Mesenchymal stem cell (in vitro differentiated cells and primary cell): ENCODE measurements at regions not wholly inside any gene's neighbourhood (a gene's known extent, or its start where the extent isn't known, plus 50 kb on each side); places are given as distances from the start of the nearest gene placed in this dataset.

ENCODE experiments used
- DNase-seq: peaks from one replicate; pipeline ENCODE4 v3.0.0-alpha.2; 2013
- H2AFZ ChIP-seq: one replicate; pipeline ENCODE4 v1.6.1; 2013; ENCODE audit warnings: low read depth, mild to moderate bottlenecking, control low read depth, inconsistent platforms, low read length, moderate library complexity
- H2AK5ac ChIP-seq: 2 replicates; pipeline ENCODE4 v1.6.1; 2013; ENCODE audit warnings: low read length, moderate library complexity, mild to moderate bottlenecking, inconsistent platforms; ENCODE audit not compliant: severe bottlenecking
- H2BK120ac ChIP-seq: one replicate; pipeline ENCODE4 v1.6.1; 2013; ENCODE audit warnings: low read depth, mild to moderate bottlenecking, inconsistent platforms, low read length, moderate library complexity
- H2BK12ac ChIP-seq, 2 experiments: one replicate each; pipeline ENCODE4 v1.6.1; 2013; ENCODE audit warnings: inconsistent platforms in 2 of 2, low read length in 2 of 2, mild to moderate bottlenecking in 2 of 2, moderate library complexity in 2 of 2, control low read depth in 1 of 2
- H2BK15ac ChIP-seq: one replicate; pipeline ENCODE4 v1.6.1; 2013; ENCODE audit warnings: mild to moderate bottlenecking, low read depth, inconsistent platforms; ENCODE audit not compliant: poor library complexity, severe bottlenecking
- H2BK5ac ChIP-seq: 2 replicates; pipeline ENCODE4 v1.6.1; 2013; ENCODE audit warnings: low read depth, mild to moderate bottlenecking, low read length, control low read depth, inconsistent platforms; ENCODE audit not compliant: poor library complexity, severe bottlenecking
- H3K14ac ChIP-seq, 2 experiments: one replicate each; pipeline ENCODE4 v1.6.1; 2013; ENCODE audit warnings: inconsistent platforms in 2 of 2, low read length in 2 of 2, control low read depth in 1 of 2, mild to moderate bottlenecking in 1 of 2, moderate library complexity in 1 of 2
- H3K18ac ChIP-seq, 2 experiments: one replicate each; pipeline ENCODE4 v1.6.1; 2013; ENCODE audit warnings: inconsistent platforms in 2 of 2, low read length in 2 of 2, control low read depth in 1 of 2, low read depth in 1 of 2, mild to moderate bottlenecking in 1 of 2
- H3K23ac ChIP-seq, 2 experiments: one replicate each; pipeline ENCODE4 v1.6.1; 2013; ENCODE audit warnings: inconsistent platforms in 2 of 2, low read length in 2 of 2, mild to moderate bottlenecking in 2 of 2, moderate library complexity in 2 of 2, control low read depth in 1 of 2
- H3K27ac ChIP-seq: 2 replicates; pipeline ENCODE4 v1.5.1; 2013; ENCODE audit warnings: mild to moderate bottlenecking, moderate library complexity, low read length, control low read depth, inconsistent platforms; ENCODE audit not compliant: poor library complexity, severe bottlenecking
- H3K27me3 ChIP-seq, 2 experiments: 2 replicates each; pipeline versions ENCODE4 v1.6.1 to v1.7.0; 2013; ENCODE audit warnings: low read length in 2 of 2, mild to moderate bottlenecking in 2 of 2, moderate library complexity in 2 of 2, control low read depth in 1 of 2, inconsistent platforms in 1 of 2; ENCODE audit not compliant: control insufficient read depth in 1 of 2, insufficient read depth in 1 of 2
- H3K36me3 ChIP-seq, 2 experiments: 2 replicates each; pipeline versions ENCODE4 v1.6.1 to v1.7.0; 2013; ENCODE audit warnings: low read length in 2 of 2, control low read depth in 1 of 2, inconsistent platforms in 1 of 2, low read depth in 1 of 2, mild to moderate bottlenecking in 1 of 2; ENCODE audit not compliant: insufficient read depth in 2 of 2, control insufficient read depth in 1 of 2
- H3K4ac ChIP-seq, 2 experiments: one replicate each; pipeline ENCODE4 v1.6.1; 2013; ENCODE audit warnings: inconsistent platforms in 2 of 2, low read length in 2 of 2, mild to moderate bottlenecking in 2 of 2, moderate library complexity in 2 of 2, control low read depth in 1 of 2, low read depth in 1 of 2
- H3K4me1 ChIP-seq: 2 replicates; pipeline ENCODE4 v1.6.1; 2013; ENCODE audit warnings: low read depth, low read length, control low read depth; ENCODE audit not compliant: control insufficient read depth, insufficient read depth
- H3K4me2 ChIP-seq: 2 replicates; pipeline ENCODE4 v1.6.1; 2013; ENCODE audit warnings: low read length, mild to moderate bottlenecking, inconsistent platforms; ENCODE audit not compliant: poor library complexity, severe bottlenecking
- H3K4me3 ChIP-seq, 2 experiments: 2 replicates each; pipeline versions ENCODE4 v1.5.1 to v1.7.0; 2013; ENCODE audit warnings: low read length in 2 of 2, mild to moderate bottlenecking in 2 of 2, control low read depth in 1 of 2, low read depth in 1 of 2; ENCODE audit not compliant: insufficient read depth in 1 of 2
- H3K79me1 ChIP-seq: replicated peaks from 2 replicates; pipeline ENCODE4 v1.6.1; 2013; ENCODE audit warnings: mild to moderate bottlenecking, control low read depth, low read length, inconsistent platforms; ENCODE audit not compliant: poor library complexity, severe bottlenecking
- H3K9ac ChIP-seq: 2 replicates; pipeline ENCODE4 v1.7.0; 2013; ENCODE audit warnings: mild to moderate bottlenecking, low read length, moderate library complexity
- H3K9me3 ChIP-seq: 2 replicates; pipeline ENCODE4 v1.7.0; 2013; ENCODE audit warnings: mild to moderate bottlenecking, low read length; ENCODE audit not compliant: control insufficient read depth
- H4K8ac ChIP-seq: one replicate; pipeline ENCODE4 v1.6.1; 2013; ENCODE audit warnings: inconsistent platforms, mild to moderate bottlenecking, low read length, moderate library complexity
- H4K91ac ChIP-seq: one replicate; pipeline ENCODE4 v1.6.1; 2013; ENCODE audit warnings: mild to moderate bottlenecking, low read length, inconsistent platforms
- WGBS: methylation state at CpG from one replicate; pipeline ENCODE4 v1.1.7; 2013; ENCODE audit warnings: mixed read lengths; 5-methylcytosine and 5-hydroxymethylcytosine counted together

DNA sequence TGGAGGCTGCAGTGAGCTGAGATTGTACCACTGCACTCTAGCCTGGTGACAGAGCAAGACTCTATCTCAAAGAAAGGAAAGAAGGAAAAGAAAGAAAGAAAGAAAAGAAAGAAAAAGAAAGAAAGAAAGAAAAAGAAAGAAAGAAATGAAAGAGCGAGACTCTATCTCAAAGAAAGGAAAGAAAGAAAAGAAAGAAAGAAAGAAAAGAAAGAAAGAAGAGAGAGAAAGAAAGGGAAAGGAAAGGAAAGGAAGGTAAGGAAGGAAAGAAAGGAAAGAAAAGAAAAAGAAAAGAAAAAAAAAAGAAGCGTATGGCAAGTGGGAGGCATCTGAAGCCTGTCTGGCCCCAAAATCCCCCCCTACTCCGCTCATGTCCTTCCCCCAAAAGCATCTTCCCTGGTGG, 182.3 kb upstream of the MSX2 start:
- no peak overlapping the region for H4K91ac ChIP-seq
- no peak overlapping the region for H3K23ac ChIP-seq
- no peak overlapping the region for H2BK12ac ChIP-seq
- no peaks in the 10 kb centered on the region for H3K36me3 ChIP-seq
- WGBS, result 92% methylated on average over 3 of the region's 3 CpGs
- H3K4me2 ChIP-seq, result no peak overlapping the region
- H2BK5ac ChIP-seq, result no peak overlapping the region
- H3K79me1 ChIP-seq, result no peaks in the 10 kb centered on the region
- no peak overlapping the region for H3K14ac ChIP-seq
- no peak overlapping the region for H2AK5ac ChIP-seq
- peaks cover 0 to 38% of the 10 kb centered on the region in 2 experiments for H3K27me3 ChIP-seq
- H3K4ac ChIP-seq, result no peak overlapping the region
- no peaks in the 10 kb centered on the region for H3K4me1 ChIP-seq
- no peak overlapping the region for H2BK120ac ChIP-seq
- no peaks in the 10 kb centered on the region for H3K9me3 ChIP-seq
- H4K8ac ChIP-seq, result no peak overlapping the region
- no peak overlapping the region for H2AFZ ChIP-seq
- DNase-seq, result no peak
- H3K27ac ChIP-seq, result no peak overlapping the region
- no peak overlapping the region for H3K18ac ChIP-seq
- H3K9ac ChIP-seq, result no peak overlapping the region
- H3K4me3 ChIP-seq, result no peak overlapping the region
- H2BK15ac ChIP-seq, result no peak overlapping the region

DNA sequence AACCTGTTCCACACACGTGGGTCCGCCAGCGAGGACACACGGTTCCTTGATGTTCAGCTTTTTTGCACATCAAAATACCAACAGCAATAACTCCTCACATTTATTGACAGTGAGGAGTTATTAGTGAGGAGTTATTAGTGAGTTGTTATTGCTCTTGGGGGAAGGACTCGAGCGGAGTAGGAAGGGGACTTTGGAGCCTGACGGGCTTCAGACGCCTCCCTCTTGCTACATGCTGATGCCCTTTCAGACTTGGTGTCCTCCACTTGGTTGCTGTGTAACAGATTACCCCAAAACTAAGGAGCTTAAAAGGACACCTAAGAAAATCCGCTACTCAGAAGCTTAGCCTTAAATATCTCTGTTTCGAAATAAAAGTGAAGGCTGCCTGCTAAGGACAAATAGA, 181.9 kb upstream of the MSX2 start:
- no peak overlapping the region for H3K4ac ChIP-seq
- WGBS, result 96% methylated on average over 6 of the region's 10 CpGs
- no peak overlapping the region for H3K4me3 ChIP-seq
- no peak overlapping the region for H3K14ac ChIP-seq
- no peaks in the 10 kb centered on the region for H3K36me3 ChIP-seq
- H3K23ac ChIP-seq, result no peak overlapping the region
- H3K9ac ChIP-seq, result no peak overlapping the region
- H4K8ac ChIP-seq, result no peak overlapping the region
- H2BK15ac ChIP-seq, result no peak overlapping the region
- DNase-seq, result no peak
- H2BK120ac ChIP-seq, result no peak overlapping the region
- H3K9me3 ChIP-seq, result no peaks in the 10 kb centered on the region
- H3K18ac ChIP-seq, result no peak overlapping the region
- H3K4me1 ChIP-seq, result no peaks in the 10 kb centered on the region
- H3K27ac ChIP-seq, result no peak overlapping the region
- H3K27me3 ChIP-seq, result peaks cover 0 to 38% of the 10 kb centered on the region in 2 experiments
- H3K79me1 ChIP-seq, result no peaks in the 10 kb centered on the region
- no peak overlapping the region for H2AFZ ChIP-seq
- H4K91ac ChIP-seq, result no peak overlapping the region
- no peak overlapping the region for H2AK5ac ChIP-seq
- H2BK12ac ChIP-seq, result no peak overlapping the region
- H2BK5ac ChIP-seq, result no peak overlapping the region
- H3K4me2 ChIP-seq, result no peak overlapping the region

DNA sequence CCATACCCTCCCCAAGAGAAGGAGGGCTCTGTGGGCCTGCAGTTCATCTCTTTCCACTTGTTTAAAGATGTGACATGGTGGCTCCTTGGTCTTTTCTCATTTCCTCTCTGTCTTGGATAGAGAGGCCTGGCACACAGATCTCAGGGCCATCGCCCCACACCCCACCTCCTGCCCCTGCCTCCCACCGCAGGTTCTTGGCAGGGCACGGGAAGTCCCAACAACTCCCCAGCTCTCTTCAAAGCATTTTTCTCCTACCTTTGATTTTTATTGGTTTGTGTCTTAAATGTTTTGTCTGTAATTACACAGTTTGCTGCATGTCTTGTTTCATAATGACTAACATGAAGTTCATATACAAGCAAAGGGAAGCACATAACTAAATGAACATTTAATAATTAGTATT, 178.5 kb upstream of the MSX2 start:
- no peak overlapping the region for H2BK12ac ChIP-seq
- no peaks in the 10 kb centered on the region for H3K9me3 ChIP-seq
- no peak overlapping the region for H3K4me3 ChIP-seq
- no peak overlapping the region for H3K27ac ChIP-seq
- no peaks in the 10 kb centered on the region for H3K4me1 ChIP-seq
- no peak overlapping the region for H4K8ac ChIP-seq
- no peak overlapping the region for H3K9ac ChIP-seq
- no peak overlapping the region for H3K4ac ChIP-seq
- H3K4me2 ChIP-seq, result no peak overlapping the region
- H3K18ac ChIP-seq, result no peak overlapping the region
- no peak overlapping the region for H2AK5ac ChIP-seq
- no peak overlapping the region for H4K91ac ChIP-seq
- no peaks in the 10 kb centered on the region for H3K79me1 ChIP-seq
- H2BK5ac ChIP-seq, result no peak overlapping the region
- no peak overlapping the region for H2BK120ac ChIP-seq
- no peaks in the 10 kb centered on the region for H3K36me3 ChIP-seq
- no peak for DNase-seq
- H3K14ac ChIP-seq, result peak overlapping the region in 1 of 2 experiments; percentile 57
- no CpG with 5 or more reads among the region's 3 CpGs for WGBS
- H2BK15ac ChIP-seq, result no peak overlapping the region
- H3K23ac ChIP-seq, result no peak overlapping the region
- H3K27me3 ChIP-seq, result peaks cover 0 to 38% of the 10 kb centered on the region in 2 experiments
- no peak overlapping the region for H2AFZ ChIP-seq

DNA sequence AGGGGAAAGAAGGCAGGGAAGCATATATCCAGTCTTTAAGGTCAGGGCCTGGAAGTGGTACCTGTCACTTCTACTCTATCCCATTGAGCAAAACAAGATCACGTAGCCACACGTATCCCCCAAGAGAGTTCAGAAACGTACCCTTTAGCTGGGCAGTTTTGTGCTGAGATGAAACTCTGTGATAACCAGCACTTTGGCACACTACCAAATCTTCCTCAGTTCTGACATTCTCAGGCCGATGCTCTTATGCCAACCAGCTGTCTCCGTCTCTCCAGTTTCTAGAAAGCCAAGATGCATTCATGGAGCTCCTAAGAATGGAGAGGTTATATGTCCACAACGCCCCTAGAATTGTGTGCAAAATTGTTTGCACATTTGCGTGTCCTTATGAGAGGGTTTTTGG, 176.6 kb upstream of the MSX2 start:
- H3K4me2 ChIP-seq, result no peak overlapping the region
- H2BK12ac ChIP-seq, result no peak overlapping the region
- H2BK15ac ChIP-seq, result no peak overlapping the region
- H4K8ac ChIP-seq, result no peak overlapping the region
- no peak overlapping the region for H3K23ac ChIP-seq
- no peak overlapping the region for H3K4ac ChIP-seq
- no peak for DNase-seq
- no peaks in the 10 kb centered on the region for H3K9me3 ChIP-seq
- no peak overlapping the region for H2AK5ac ChIP-seq
- no peaks in the 10 kb centered on the region for H3K4me1 ChIP-seq
- 90% methylated on average over 5 of the region's 7 CpGs for WGBS
- no peak overlapping the region for H3K18ac ChIP-seq
- H3K36me3 ChIP-seq, result no peaks in the 10 kb centered on the region
- H2AFZ ChIP-seq, result no peak overlapping the region
- no peak overlapping the region for H3K4me3 ChIP-seq
- H3K27me3 ChIP-seq, result peaks cover 0 to 31% of the 10 kb centered on the region in 2 experiments
- H3K9ac ChIP-seq, result no peak overlapping the region
- H2BK120ac ChIP-seq, result no peak overlapping the region
- H3K14ac ChIP-seq, result no peak overlapping the region
- no peak overlapping the region for H4K91ac ChIP-seq
- no peak overlapping the region for H3K27ac ChIP-seq
- no peak overlapping the region for H2BK5ac ChIP-seq
- no peaks in the 10 kb centered on the region for H3K79me1 ChIP-seq
